HTR-8/SVneo (cell line): ENCODE measurements at regions not wholly inside any gene's neighbourhood (a gene's known extent, or its start where the extent isn't known, plus 50 kb on each side); places are given as distances from the start of the nearest gene placed in this dataset.
A peak's percentile ranks its signal among the peaks of the same experiment; 100 is the strongest.

Experiments
- DNase-seq: peaks from one replicate; pipeline ENCODE4 v3.0.0; 2011; ENCODE audit warnings: low spot score, mixed read lengths; ENCODE audit not compliant: insufficient read length
- FAIRE-seq: peaks from 2 replicates; lab custom pipeline; 2011; peaks lifted over from hg19 to GRCh38; lab: Jason Lieb, UNC

GRCh38 chr15:62962101-62962995 is 80.2 kb upstream of the TPM1 start:
- FAIRE-seq (no peak), DNase-seq (no peak)

- DNase-seq (no peak), FAIRE-seq (no peak)
Observed at GRCh38 chr15:62964251-62964650, 78.3 kb upstream of the TPM1 start.

GRCh38 chr15:62966294-62967078 is 76.1 kb upstream of the TPM1 start:
- FAIRE-seq (no peak), DNase-seq (no peak)

GRCh38 chr15:62968699-62969098 is 73.8 kb upstream of the TPM1 start:
- no peak for FAIRE-seq
- no peak for DNase-seq

- no peak for FAIRE-seq
- DNase-seq, result no peak
Observed at GRCh38 chr15:62969442-62970089, 73.0 kb upstream of the TPM1 start.

GRCh38 chr15:62972814-62973213 is 69.7 kb upstream of the TPM1 start:
- FAIRE-seq, result no peak
- DNase-seq, result no peak

- FAIRE-seq (no peak), DNase-seq (no peak)
Observed at GRCh38 chr15:62975515-62975914, 67.0 kb upstream of the TPM1 start.

GRCh38 chr15:62976301-62976881 is 66.2 kb upstream of the TPM1 start:
- FAIRE-seq (no peak), DNase-seq (no peak)

- DNase-seq (peak; percentile 70), FAIRE-seq (peak; percentile 57)
Observed at GRCh38 chr15:62977952-62978811, 64.4 kb upstream of the TPM1 start.

GRCh38 chr15:62979252-62979651 is 63.3 kb upstream of the TPM1 start:
- DNase-seq (no peak), FAIRE-seq (no peak)

- DNase-seq (no peak), FAIRE-seq (no peak)
Observed at GRCh38 chr15:62981071-62981470, 61.5 kb upstream of the TPM1 start.

- FAIRE-seq, result no peak
Observed at GRCh38 chr15:62983956-62984355, 58.6 kb upstream of the TPM1 start.

GRCh38 chr15:62985768-62986167 is 56.8 kb upstream of the TPM1 start:
- FAIRE-seq, result peak; percentile 76

More at GRCh38 chr15:62983956-62984355, 58.6 kb upstream of the TPM1 start:
- DNase-seq, result no peak

GRCh38 chr15:62986948-62987347 is 55.6 kb upstream of the TPM1 start:
- no peak for FAIRE-seq

More at GRCh38 chr15:62985768-62986167, 56.8 kb upstream of the TPM1 start:
- DNase-seq, result peak; percentile 79

GRCh38 chr15:62988701-62989100 is 53.8 kb upstream of the TPM1 start:
- no peak for FAIRE-seq
- DNase-seq, result no peak

More at GRCh38 chr15:62986948-62987347, 55.6 kb upstream of the TPM1 start:
- no peak for DNase-seq

- no peak for FAIRE-seq
- DNase-seq, result no peak
Observed at GRCh38 chr15:62989366-62990055, 53.0 kb upstream of the TPM1 start.

GRCh38 chr15:62991698-62992097 is 50.8 kb upstream of the TPM1 start:
- DNase-seq, result no peak
- no peak for FAIRE-seq

- DNase-seq (no peak), FAIRE-seq (no peak)
Observed at GRCh38 chr15:62992302-62992701, 50.2 kb upstream of the TPM1 start.
